HCT116 (cell line): ENCODE measurements at regions not wholly inside any gene's neighbourhood (a gene's known extent, or its start where the extent isn't known, plus 50 kb on each side); places are given as distances from the start of the nearest gene placed in this dataset.

Experiments
- ATAC-seq: fragments of 200-7000 bp; cut with Tn5 transposase; 2 replicates; pipeline ENCODE4 v1.9.1; 2020; ENCODE audit warnings: mild to moderate bottlenecking, moderate library complexity
- BruUV-seq: library from RNA; stranded (reverse); fragments of 400-500 nt; replicated peaks from 2 replicates; lab custom pipeline; 2021; lab: Mats Ljungman, UMichigan
- CTCF ChIA-PET: fragments of 300-600 bp; sonication (Branson Sonifier 250); formaldehyde crosslinking; loops from one replicate; lab custom pipeline; 2021; ENCODE audit warnings: antibody characterized with exemption; lab: Charles Lee
- POLR2A ChIA-PET: fragments of 300-600, 350-600 bp; sonication (Branson Sonifier 250); formaldehyde crosslinking; loops from one replicate; lab custom pipeline; 2021; ENCODE audit warnings: antibody characterized with exemption; lab: Charles Lee
- RAD21 ChIA-PET, 2 experiments: fragments of 300-600 bp; sonication (Branson Sonifier 250); formaldehyde crosslinking; loops; one replicate each; lab custom pipeline; 2023; ENCODE audit warnings: low total read pairs in 2 of 2; ENCODE audit not compliant: uncharacterized antibody in 2 of 2, unreplicated experiment in 2 of 2, low non-redundant PET in 1 of 2; lab: Charles Lee
- DNase-seq: peaks from one replicate; pipeline ENCODE4 v3.0.0-alpha.2; 2010; ENCODE audit warnings: low read depth, low spot score
- H2AFZ ChIP-seq: fragments of 200-600 bp; shearing (Covaris generic), sonication (generic); 2 replicates; pipeline ENCODE4 v1.6.1; 2017; ENCODE audit warnings: low read depth, mixed run types, mixed read lengths, antibody characterized with exemption, low read length; ENCODE audit not compliant: poor library complexity, severe bottlenecking
- H3K27ac ChIP-seq: 2 replicates; pipeline ENCODE4 v1.5.1; 2012; ENCODE audit warnings: low read depth, low read length
- H3K27me3 ChIP-seq: fragments of 200-600 bp; sonication (generic); 2 replicates; pipeline ENCODE4 v1.6.1; 2016; ENCODE audit warnings: mixed run types, low read length, mixed read lengths; ENCODE audit not compliant: insufficient read depth
- H3K36me3 ChIP-seq, 2 experiments: fragments of 200-500 bp in 1 of 2; fragments of 200-600 bp in 1 of 2; sonication (Bioruptor generic) in 1 of 2; sonication (generic) in 1 of 2; 2 replicates each; pipeline versions ENCODE4 v1.5.1 to v1.6.1; 2014 to 2016; ENCODE audit warnings: low read length in 2 of 2, inconsistent platforms in 1 of 2, mixed read lengths in 1 of 2, mixed run types in 1 of 2; ENCODE audit not compliant: insufficient read depth in 2 of 2, control insufficient read depth in 1 of 2
- H3K4me1 ChIP-seq, 2 experiments: fragments of 200-600 bp in 1 of 2; sonication (generic) in 1 of 2; 2 replicates each; pipeline versions ENCODE4 v1.5.1 to v1.6.1; 2012 to 2017; ENCODE audit warnings: low read length in 2 of 2, inconsistent platforms in 1 of 2, mild to moderate bottlenecking in 1 of 2, mixed read lengths in 1 of 2, mixed run types in 1 of 2, moderate library complexity in 1 of 2; ENCODE audit not compliant: insufficient read depth in 2 of 2, control insufficient read depth in 1 of 2
- H3K4me2 ChIP-seq: fragments of 200-600 bp; sonication (generic); 2 replicates; pipeline ENCODE4 v1.6.1; 2017; ENCODE audit warnings: mixed run types, low read length, mixed read lengths
- H3K4me3 ChIP-seq, 2 experiments: fragments of 200-600 bp in 1 of 2; sonication (generic) in 1 of 2; replicated peaks in 1 of 2; 2 replicates each; pipeline ENCODE4 v1.5.1; 2011 to 2016; ENCODE audit warnings: low read length in 2 of 2, control low read depth in 1 of 2, low read depth in 1 of 2, mild to moderate bottlenecking in 1 of 2, mixed read lengths in 1 of 2, mixed run types in 1 of 2
- H3K79me2 ChIP-seq: fragments of 200-600 bp; sonication (generic); 2 replicates; pipeline ENCODE4 v1.6.1; 2017; ENCODE audit warnings: mild to moderate bottlenecking, mixed run types, low read length, moderate library complexity, mixed read lengths; ENCODE audit not compliant: insufficient read depth
- H3K9ac ChIP-seq: fragments of 200-600 bp; sonication (generic); 2 replicates; pipeline ENCODE4 v1.6.1; 2016; ENCODE audit warnings: low read length, mixed read lengths
- H3K9me2 ChIP-seq: fragments of 200-600 bp; sonication (generic), shearing (Covaris generic); 2 replicates; pipeline ENCODE4 v1.6.1; 2017; ENCODE audit warnings: mixed run types, mild to moderate bottlenecking, moderate library complexity; ENCODE audit not compliant: insufficient read depth
- H3K9me3 ChIP-seq, 2 experiments: fragments of 200-500 bp in 1 of 2; fragments of 200-600 bp in 1 of 2; sonication (Bioruptor generic) in 1 of 2; sonication (generic) in 1 of 2; 2 replicates each; pipeline ENCODE4 v1.6.1; 2014 to 2017; ENCODE audit warnings: low read length in 2 of 2, mixed read lengths in 2 of 2, inconsistent platforms in 1 of 2, low read depth in 1 of 2, mild to moderate bottlenecking in 1 of 2, mixed run types in 1 of 2, moderate library complexity in 1 of 2; ENCODE audit not compliant: control insufficient read depth in 1 of 2, insufficient read depth in 1 of 2
- H4K20me1 ChIP-seq: fragments of 200-600 bp; sonication (generic), shearing (Covaris generic); 2 replicates; pipeline ENCODE4 v1.6.1; 2017; ENCODE audit warnings: mixed run types, mild to moderate bottlenecking, moderate library complexity; ENCODE audit not compliant: insufficient read depth
- ATF3 ChIP-seq: IDR thresholded peaks from 2 replicates; pipeline ENCODE4 v1.6.1; 2012
- CBX3 ChIP-seq: IDR thresholded peaks from 2 replicates; pipeline ENCODE4 v1.6.1; 2012; ENCODE audit warnings: low read depth
- CEBPB ChIP-seq: IDR thresholded peaks from 2 replicates; pipeline ENCODE4 v1.6.1; 2012; ENCODE audit warnings: low read depth
- CTCF ChIP-seq, 3 experiments: fragments of 200-600 bp in 1 of 3; sonication (generic) in 1 of 3; IDR thresholded peaks in 2 of 3; conservative IDR thresholded peaks in 1 of 3; 2 replicates each; pipeline ENCODE4 v1.5.1; 2012 to 2017; ENCODE audit warnings: low read depth in 2 of 3, low read length in 2 of 3, antibody characterized with exemption in 1 of 3, borderline replicate concordance in 1 of 3, control low read depth in 1 of 3, mild to moderate bottlenecking in 1 of 3, mixed read lengths in 1 of 3, mixed run types in 1 of 3, moderate library complexity in 1 of 3; ENCODE audit not compliant: insufficient read depth in 1 of 3
- EGR1 ChIP-seq: IDR thresholded peaks from 2 replicates; pipeline ENCODE4 v1.6.1; 2012; ENCODE audit warnings: low read depth
- ELF1 ChIP-seq: IDR thresholded peaks from 2 replicates; pipeline ENCODE4 v1.6.1; 2012; ENCODE audit warnings: low read depth, borderline replicate concordance
- EZH2 ChIP-seq: fragments of 200-600 bp; sonication (generic); IDR thresholded peaks from 2 replicates; pipeline ENCODE4 v1.6.1; 2017; ENCODE audit warnings: antibody characterized with exemption, mixed run types
- EZH2phosphoT487 ChIP-seq: fragments of 200-600 bp; IDR thresholded peaks from 2 replicates; pipeline ENCODE4 v1.6.1; 2018; ENCODE audit warnings: antibody characterized with exemption, borderline replicate concordance
- JUND ChIP-seq: IDR thresholded peaks from 2 replicates; pipeline ENCODE4 v1.6.1; 2012
- POLR2A ChIP-seq: IDR thresholded peaks from 2 replicates; pipeline ENCODE4 v1.7.0; 2011; ENCODE audit warnings: borderline replicate concordance; ENCODE audit not compliant: insufficient read depth, insufficient read length; ENCODE audit errors: extremely low read depth
- POLR2AphosphoS5 ChIP-seq: IDR thresholded peaks from 2 replicates; pipeline ENCODE4 v1.6.1; 2011; ENCODE audit warnings: mild to moderate bottlenecking, low read depth, low read length, moderate library complexity
- RAD21 ChIP-seq: IDR thresholded peaks from 2 replicates; pipeline ENCODE4 v1.6.1; 2012; ENCODE audit warnings: low read depth, mild to moderate bottlenecking
- REST ChIP-seq: IDR thresholded peaks from 2 replicates; pipeline ENCODE4 v1.6.1; 2012; ENCODE audit warnings: low read depth
- SIN3A ChIP-seq: IDR thresholded peaks from 2 replicates; pipeline ENCODE4 v1.6.1; 2012; ENCODE audit warnings: low read depth
- SP1 ChIP-seq: IDR thresholded peaks from 2 replicates; pipeline ENCODE4 v1.6.1; 2012; ENCODE audit warnings: low read depth
- SRF ChIP-seq: IDR thresholded peaks from 2 replicates; pipeline ENCODE4 v1.6.1; 2012; ENCODE audit warnings: low read depth
- TCF7L2 ChIP-seq: IDR thresholded peaks from 2 replicates; pipeline ENCODE4 v1.7.0; 2011; ENCODE audit warnings: borderline replicate concordance, inconsistent platforms; ENCODE audit not compliant: insufficient read depth, insufficient read length; ENCODE audit errors: extremely low read depth
- YY1 ChIP-seq: IDR thresholded peaks from 2 replicates; pipeline ENCODE4 v1.6.1; 2011; ENCODE audit warnings: low read length, low read depth, moderate library complexity, mild to moderate bottlenecking; ENCODE audit not compliant: insufficient replicate concordance; ENCODE audit errors: extremely low read depth
- ZBTB33 ChIP-seq: IDR thresholded peaks from 2 replicates; pipeline ENCODE4 v1.6.1; 2011; ENCODE audit warnings: mild to moderate bottlenecking, low read length, moderate library complexity; ENCODE audit not compliant: insufficient replicate concordance; ENCODE audit errors: extremely low read depth
- intact Hi-C: fragments of 100-400 bp; cut with micrococcal nuclease; formaldehyde crosslinking; loops from 2 replicates; pipeline ENCODE4 v1.10.0; 2022

GRCh38 chr12:75623631-75624154, 112.3 kb upstream of the KRR1 start:
- intact Hi-C loops, result loop anchor here (2.0 to 5.0 kb wide), 5 partner anchors 79 to 834 kb away; partner anchors contain the start of gene BBS10
- Histone ChIP-seq H3K27me3 (no peaks in the 10 kb centered on the region), H3K36me3 (no peaks in the 10 kb centered on the region), H3K79me2 (no peaks in the 10 kb centered on the region), H3K9me2 (no peaks in the 10 kb centered on the region), H3K4me1 (peaks cover 39 to 70% of the 10 kb centered on the region in 2 experiments), H3K27ac (peak overlapping the region; percentile 99), H2AFZ (peak overlapping the region; percentile 24), H3K9me3 (no peaks in the 10 kb centered on the region), H3K4me2 (peak overlapping the region; percentile 35), H4K20me1 (no peaks in the 10 kb centered on the region), H3K4me3 (no peak overlapping the region), H3K9ac (peak overlapping the region; percentile 4)
- BruUV-seq, result no TSS peak
- ChIA-PET CTCF (interaction anchor here (0.6 to 1.2 kb wide), 7 partner anchors 12 to 723 kb away, joined by 3 to 4 read pairs (median 3); no protein-coding TSS in a partner anchor), POLR2A (interaction anchor here (0.7 to 2.8 kb wide), 21 partner anchors 9 to 963 kb away, joined by 3 to 38 read pairs (median 3); partner anchors contain the start of gene BBS10), RAD21 (interaction anchor here (0.6 to 0.9 kb wide), 8 partner anchors 24 to 833 kb away, joined by 3 to 6 read pairs (median 3); no protein-coding TSS in a partner anchor)
- DNase-seq (peak; percentile 89), ATAC-seq (peak; percentile 92)
- peak; percentile 97 for TF ChIP-seq CEBPB
- TF ChIP-seq SP1, result peak; percentile 91
- TF ChIP-seq REST, result no peak
- TF ChIP-seq SIN3A, result no peak
- no peak for TF ChIP-seq POLR2AphosphoS5
- TF ChIP-seq ZBTB33, result peak; percentile 72
- no peak for TF ChIP-seq EGR1
- peak; percentile 92 for TF ChIP-seq CBX3
- TF ChIP-seq RAD21, result peak; percentile 81
- TF ChIP-seq JUND, result peak; percentile 61
- peak; percentile 28 for TF ChIP-seq YY1
- TF ChIP-seq EZH2, result no peak
- peak; percentile 49 to 64 (median 51); a peak in 5 of 6 replicates for TF ChIP-seq CTCF (IDR thresholded peaks at IDR 0.05 in 2 of 3, conservative IDR thresholded peaks at IDR 0.05 in 1 of 3; ENCODE audit: borderline replicate concordance in 1 of 3, insufficient read depth in 1 of 3, low read depth in 2 of 3, low read length in 2 of 3)
- TF ChIP-seq TCF7L2, result peak; percentile 93
- TF ChIP-seq ATF3, result peak; percentile 90
- TF ChIP-seq SRF, result peak; percentile 58; the same call in 1 of the 2 replicates
- no peak for TF ChIP-seq EZH2phosphoT487
- no peak; the same call in 1 of the 2 replicates for TF ChIP-seq ELF1
- peak; percentile 26 for TF ChIP-seq POLR2A
